Gastroesophageal sphincter (tissue), 4 donors: ENCODE measurements at regions not wholly inside any gene's neighbourhood (a gene's known extent, or its start where the extent isn't known, plus 50 kb on each side); places are given as distances from the start of the nearest gene placed in this dataset.

Experiments
- ATAC-seq: fragments of 150-250 bp; one replicate; pipeline ENCODE4 v1.9.1; 2016; ENCODE audit warnings: mild to moderate bottlenecking, moderate library complexity
- H3K27ac ChIP-seq, 4 donors: fragments of 200-600 bp; sonication (generic) in 3 of 4; 1 replicate in 3 of 4; 2 replicates in 1 of 4; pipeline ENCODE4 v1.5.1; 2016 to 2019
- H3K27me3 ChIP-seq: fragments of 200-600 bp; sonication (generic); one replicate; pipeline ENCODE4 v1.5.1; 2019
- H3K36me3 ChIP-seq, 2 donors: fragments of 200-600 bp; sonication (generic); one replicate each; pipeline ENCODE4 v1.5.1; 2019; ENCODE audit warnings: control low read depth in 1 of 2
- H3K4me1 ChIP-seq, 3 donors: fragments of 200-600 bp; sonication (generic); 1 replicate in 2 of 3; 2 replicates in 1 of 3; pipeline ENCODE4 v1.5.1; 2016 to 2019; ENCODE audit warnings: control low read depth in 2 of 3
- H3K4me3 ChIP-seq, 2 donors: fragments of 200-600 bp; sonication (generic); one replicate each; pipeline ENCODE4 v1.5.1; 2019; ENCODE audit warnings: mild to moderate bottlenecking in 1 of 2, moderate library complexity in 1 of 2
- H3K9me3 ChIP-seq, 3 donors: fragments of 200-600 bp; sonication (generic); one replicate each; pipeline ENCODE4 v1.5.1; 2017 to 2019; ENCODE audit warnings: control low read depth in 2 of 3
- CTCF ChIP-seq, 4 experiments: fragments of 200-600 bp in 2 of 4; fragments of 450-650 bp in 2 of 4; sonication (generic) in 1 of 4; IDR thresholded peaks; one replicate each; pipeline ENCODE4 v1.5.1; 2017 to 2019; ENCODE audit warnings: antibody characterized with exemption in 4 of 4, mild to moderate bottlenecking in 2 of 4, moderate library complexity in 2 of 4
- EP300 ChIP-seq: sonication (generic); formaldehyde crosslinking; IDR thresholded peaks from one replicate; pipeline ENCODE4 v1.6.1; 2017; ENCODE audit warnings: antibody characterized with exemption, mild to moderate bottlenecking
- POLR2A ChIP-seq, 2 donors: fragments of 450-650 bp; IDR thresholded peaks; one replicate each; pipeline ENCODE4 v1.6.1; 2017; ENCODE audit warnings: antibody characterized with exemption in 2 of 2, mild to moderate bottlenecking in 2 of 2, moderate library complexity in 1 of 2
- POLR2AphosphoS5 ChIP-seq: sonication (generic); formaldehyde crosslinking; IDR thresholded peaks from one replicate; pipeline ENCODE4 v1.6.1; 2017; ENCODE audit warnings: antibody characterized with exemption
- WGBS, 2 donors: methylation state at CpG; one replicate each; pipeline ENCODE4 v1.1.5; 2018; ENCODE audit warnings: low coverage in 1 of 2; 5-methylcytosine and 5-hydroxymethylcytosine counted together

GRCh38 chr2:153213022-153213421 is 265.5 kb downstream of the RPRM start:
- no peaks in the 10 kb centered on the region for H3K4me1 ChIP-seq
- H3K27me3 ChIP-seq = no peaks in the 10 kb centered on the region
- no peak overlapping the region for H3K27ac ChIP-seq
- WGBS, 2 donors = 73 to 100% methylated on average over 1 of the region's 1 CpG
- no peak for ATAC-seq
- H3K9me3 ChIP-seq = no peaks in the 10 kb centered on the region
- TF ChIP-seq CTCF (IDR thresholded peaks at IDR 0.05) = no peak
- no peak for TF ChIP-seq EP300
- TF ChIP-seq POLR2A (IDR thresholded peaks at IDR 0.05) = no peak
- no peak for TF ChIP-seq POLR2AphosphoS5
- no peaks in the 10 kb centered on the region for H3K36me3 ChIP-seq
- no peak overlapping the region for H3K4me3 ChIP-seq

GRCh38 chr2:153197402-153198386 is 280.9 kb downstream of the RPRM start:
- H3K4me1 ChIP-seq = no peaks in the 10 kb centered on the region
- no peak overlapping the region for H3K27ac ChIP-seq
- peaks cover 0 to 12% (median 0%) of the 10 kb centered on the region in 3 donors for H3K9me3 ChIP-seq
- H3K4me3 ChIP-seq = no peak overlapping the region
- no peak for ATAC-seq
- TF ChIP-seq POLR2AphosphoS5 (no peak), POLR2A (IDR thresholded peaks at IDR 0.05) (no peak), EP300 (no peak), CTCF (IDR thresholded peaks at IDR 0.05) (no peak)
- H3K36me3 ChIP-seq = no peaks in the 10 kb centered on the region
- no peaks in the 10 kb centered on the region for H3K27me3 ChIP-seq
- 89% methylated on average over 5 of the region's 11 CpGs; no CpG with 5 or more reads in 1 of the 2 donors for WGBS, 2 donors

GRCh38 chr2:153196378-153197058 is 282.0 kb downstream of the RPRM start:
- Histone ChIP-seq H3K4me3 (no peak overlapping the region), H3K27me3 (no peaks in the 10 kb centered on the region), H3K27ac (no peak overlapping the region), H3K36me3 (no peaks in the 10 kb centered on the region), H3K4me1 (no peaks in the 10 kb centered on the region), H3K9me3 (peaks cover 0 to 12% (median 0%) of the 10 kb centered on the region in 3 donors)
- TF ChIP-seq CTCF (IDR thresholded peaks at IDR 0.05) (no peak), POLR2A (IDR thresholded peaks at IDR 0.05) (no peak), POLR2AphosphoS5 (no peak), EP300 (no peak)
- no peak for ATAC-seq
- WGBS, 2 donors = no CpG with 5 or more reads among the region's 8 CpGs

- Histone ChIP-seq H3K27ac (no peak overlapping the region), H3K36me3 (no peaks in the 10 kb centered on the region), H3K27me3 (no peaks in the 10 kb centered on the region), H3K4me1 (no peaks in the 10 kb centered on the region), H3K4me3 (no peak overlapping the region), H3K9me3 (peaks cover 0 to 12% (median 0%) of the 10 kb centered on the region in 3 donors)
- TF ChIP-seq POLR2A (IDR thresholded peaks at IDR 0.05) = no peak
- TF ChIP-seq EP300 = no peak
- no peak for ATAC-seq
- 92% methylated on average over 2 of the region's 2 CpGs; no CpG with 5 or more reads in 1 of the 2 donors for WGBS, 2 donors
Measured at GRCh38 chr2:153195342-153195741, 283.2 kb downstream of the RPRM start.

- H3K36me3 ChIP-seq = no peaks in the 10 kb centered on the region
- ATAC-seq = no peak
- TF ChIP-seq CTCF (IDR thresholded peaks at IDR 0.05) (no peak), POLR2A (IDR thresholded peaks at IDR 0.05) (no peak), POLR2AphosphoS5 (no peak), EP300 (no peak)
- H3K27me3 ChIP-seq = no peaks in the 10 kb centered on the region
- H3K4me1 ChIP-seq = no peaks in the 10 kb centered on the region
- H3K9me3 ChIP-seq = peaks cover 0 to 30% (median 0%) of the 10 kb centered on the region in 3 donors
- no peak overlapping the region for H3K4me3 ChIP-seq
- H3K27ac ChIP-seq = no peak overlapping the region
- 72 to 73% methylated on average over 3 of the region's 3 CpGs for WGBS, 2 donors
Measured at GRCh38 chr2:153189091-153189888, 289.3 kb downstream of the RPRM start.
